ENCODE measurements at regions not wholly inside any gene's neighbourhood (a gene's known extent, or its start where the extent isn't known, plus 50 kb on each side); places are given as distances from the start of the nearest gene placed in this dataset.

DNA sequence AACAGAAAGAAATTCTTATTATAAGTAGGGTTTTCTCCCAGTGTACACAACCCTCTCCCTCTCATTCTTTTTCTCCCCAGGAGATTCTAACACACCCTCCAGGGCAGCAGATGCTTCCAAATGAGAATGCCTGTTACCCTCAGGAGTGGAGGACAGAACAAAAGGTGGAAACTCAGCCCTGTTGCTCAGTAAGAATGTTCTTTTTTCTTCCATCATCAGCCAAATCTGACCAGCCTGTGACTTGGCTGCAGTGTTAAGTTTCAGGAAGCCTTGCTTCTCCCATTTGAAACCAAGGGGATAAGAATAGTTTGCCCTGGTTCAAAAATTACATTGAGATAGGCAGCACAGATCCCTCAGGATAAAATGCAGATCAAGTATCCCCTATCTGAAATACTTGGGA is 77.5 kb upstream of the EEPD1 start:
- Histone ChIP-seq H3K27ac (ENCODE audit: extremely low read depth, low read depth, low read length) (no peak overlapping the region), H2AFZ (ENCODE audit: low read depth, low read length) (no peak overlapping the region), H3K9ac (ENCODE audit: insufficient read depth in 1 of 2, low read depth in 2 of 2, low read length in 2 of 2) (no peak overlapping the region), H3K79me2 (ENCODE audit: control insufficient read depth, insufficient read depth, low read length) (no peaks in the 10 kb centered on the region), H3K36me3 (ENCODE audit: control insufficient read depth, insufficient read depth, low read length) (no peaks in the 10 kb centered on the region), H4K20me1 (replicated peaks; ENCODE audit: control insufficient read depth, insufficient read depth, low read length) (no peaks in the 10 kb centered on the region; the same call in 1 of the 2 replicates), H3K9me3 (replicated peaks; ENCODE audit: control insufficient read depth, insufficient read depth, low read depth, low read length) (no peaks in the 10 kb centered on the region), H3K9me1 (ENCODE audit: control insufficient read depth, insufficient read depth, low read length) (no peaks in the 10 kb centered on the region), H3K4me3 (no peak overlapping the region), H3K4me2 (ENCODE audit: insufficient read depth, low read length) (no peak overlapping the region), H3K4me1 (replicated peaks in 1 of 2; ENCODE audit: control insufficient read depth in 2 of 2, insufficient read depth in 2 of 2, low read length in 2 of 2) (0 out of 5 replicates have a peak, but pooled peaks cover 0 to 2% of the 10 kb centered on the region in 2 experiments), H3K27me3 (ENCODE audit: control insufficient read depth in 2 of 2, insufficient read depth in 2 of 2, low read length in 2 of 2) (peaks cover 7 to 38% of the 10 kb centered on the region in 2 experiments)
- POLR2A ChIA-PET: no interaction called here
- no peak for FAIRE-seq
- in situ Hi-C loops (cut with MboI) (no loop called here), intact Hi-C loops (cut with micrococcal nuclease) (no loop called here)
- TF ChIP-seq ZNF707 (CRISPR knock-in tag; conservative IDR thresholded peaks at IDR 0.05) (no peak), SMAD2 (IDR thresholded peaks at IDR 0.05; ENCODE audit: low read depth, low read length) (no peak), POLR2H (tag; IDR thresholded peaks at IDR 0.05; ENCODE audit: low read depth) (no peak), POLR2AphosphoS5 (IDR thresholded peaks at IDR 0.05; ENCODE audit: control insufficient read depth, insufficient read depth, low read depth, low read length) (no peak), TAF9B (IDR thresholded peaks at IDR 0.05; ENCODE audit: partially characterized antibody) (no peak), ZBED1 (IDR thresholded peaks at IDR 0.05) (no peak), PTBP1 (IDR thresholded peaks at IDR 0.05; ENCODE audit: low read depth, low read length) (no peak), BMI1 (IDR thresholded peaks at IDR 0.05; ENCODE audit: low read length) (no peak)
- TF ChIP-seq, protein P1, sequence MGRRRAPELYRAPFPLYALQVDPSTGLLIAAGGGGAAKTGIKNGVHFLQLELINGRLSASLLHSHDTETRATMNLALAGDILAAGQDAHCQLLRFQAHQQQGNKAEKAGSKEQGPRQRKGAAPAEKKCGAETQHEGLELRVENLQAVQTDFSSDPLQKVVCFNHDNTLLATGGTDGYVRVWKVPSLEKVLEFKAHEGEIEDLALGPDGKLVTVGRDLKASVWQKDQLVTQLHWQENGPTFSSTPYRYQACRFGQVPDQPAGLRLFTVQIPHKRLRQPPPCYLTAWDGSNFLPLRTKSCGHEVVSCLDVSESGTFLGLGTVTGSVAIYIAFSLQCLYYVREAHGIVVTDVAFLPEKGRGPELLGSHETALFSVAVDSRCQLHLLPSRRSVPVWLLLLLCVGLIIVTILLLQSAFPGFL (CRISPR knock-in tag; IDR thresholded peaks at IDR 0.05): no peak
- TF ChIP-seq, protein P2, sequence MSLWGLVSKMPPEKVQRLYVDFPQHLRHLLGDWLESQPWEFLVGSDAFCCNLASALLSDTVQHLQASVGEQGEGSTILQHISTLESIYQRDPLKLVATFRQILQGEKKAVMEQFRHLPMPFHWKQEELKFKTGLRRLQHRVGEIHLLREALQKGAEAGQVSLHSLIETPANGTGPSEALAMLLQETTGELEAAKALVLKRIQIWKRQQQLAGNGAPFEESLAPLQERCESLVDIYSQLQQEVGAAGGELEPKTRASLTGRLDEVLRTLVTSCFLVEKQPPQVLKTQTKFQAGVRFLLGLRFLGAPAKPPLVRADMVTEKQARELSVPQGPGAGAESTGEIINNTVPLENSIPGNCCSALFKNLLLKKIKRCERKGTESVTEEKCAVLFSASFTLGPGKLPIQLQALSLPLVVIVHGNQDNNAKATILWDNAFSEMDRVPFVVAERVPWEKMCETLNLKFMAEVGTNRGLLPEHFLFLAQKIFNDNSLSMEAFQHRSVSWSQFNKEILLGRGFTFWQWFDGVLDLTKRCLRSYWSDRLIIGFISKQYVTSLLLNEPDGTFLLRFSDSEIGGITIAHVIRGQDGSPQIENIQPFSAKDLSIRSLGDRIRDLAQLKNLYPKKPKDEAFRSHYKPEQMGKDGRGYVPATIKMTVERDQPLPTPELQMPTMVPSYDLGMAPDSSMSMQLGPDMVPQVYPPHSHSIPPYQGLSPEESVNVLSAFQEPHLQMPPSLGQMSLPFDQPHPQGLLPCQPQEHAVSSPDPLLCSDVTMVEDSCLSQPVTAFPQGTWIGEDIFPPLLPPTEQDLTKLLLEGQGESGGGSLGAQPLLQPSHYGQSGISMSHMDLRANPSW (CRISPR knock-in tag; IDR thresholded peaks at IDR 0.05): no peak
- TF ChIP-seq, protein P3, sequence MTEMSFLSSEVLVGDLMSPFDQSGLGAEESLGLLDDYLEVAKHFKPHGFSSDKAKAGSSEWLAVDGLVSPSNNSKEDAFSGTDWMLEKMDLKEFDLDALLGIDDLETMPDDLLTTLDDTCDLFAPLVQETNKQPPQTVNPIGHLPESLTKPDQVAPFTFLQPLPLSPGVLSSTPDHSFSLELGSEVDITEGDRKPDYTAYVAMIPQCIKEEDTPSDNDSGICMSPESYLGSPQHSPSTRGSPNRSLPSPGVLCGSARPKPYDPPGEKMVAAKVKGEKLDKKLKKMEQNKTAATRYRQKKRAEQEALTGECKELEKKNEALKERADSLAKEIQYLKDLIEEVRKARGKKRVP (CRISPR knock-in tag; IDR thresholded peaks at IDR 0.05): no peak
- TF ChIP-seq, protein P4, sequence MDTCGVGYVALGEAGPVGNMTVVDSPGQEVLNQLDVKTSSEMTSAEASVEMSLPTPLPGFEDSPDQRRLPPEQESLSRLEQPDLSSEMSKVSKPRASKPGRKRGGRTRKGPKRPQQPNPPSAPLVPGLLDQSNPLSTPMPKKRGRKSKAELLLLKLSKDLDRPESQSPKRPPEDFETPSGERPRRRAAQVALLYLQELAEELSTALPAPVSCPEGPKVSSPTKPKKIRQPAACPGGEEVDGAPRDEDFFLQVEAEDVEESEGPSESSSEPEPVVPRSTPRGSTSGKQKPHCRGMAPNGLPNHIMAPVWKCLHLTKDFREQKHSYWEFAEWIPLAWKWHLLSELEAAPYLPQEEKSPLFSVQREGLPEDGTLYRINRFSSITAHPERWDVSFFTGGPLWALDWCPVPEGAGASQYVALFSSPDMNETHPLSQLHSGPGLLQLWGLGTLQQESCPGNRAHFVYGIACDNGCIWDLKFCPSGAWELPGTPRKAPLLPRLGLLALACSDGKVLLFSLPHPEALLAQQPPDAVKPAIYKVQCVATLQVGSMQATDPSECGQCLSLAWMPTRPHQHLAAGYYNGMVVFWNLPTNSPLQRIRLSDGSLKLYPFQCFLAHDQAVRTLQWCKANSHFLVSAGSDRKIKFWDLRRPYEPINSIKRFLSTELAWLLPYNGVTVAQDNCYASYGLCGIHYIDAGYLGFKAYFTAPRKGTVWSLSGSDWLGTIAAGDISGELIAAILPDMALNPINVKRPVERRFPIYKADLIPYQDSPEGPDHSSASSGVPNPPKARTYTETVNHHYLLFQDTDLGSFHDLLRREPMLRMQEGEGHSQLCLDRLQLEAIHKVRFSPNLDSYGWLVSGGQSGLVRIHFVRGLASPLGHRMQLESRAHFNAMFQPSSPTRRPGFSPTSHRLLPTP (IDR thresholded peaks at IDR 0.05; ENCODE audit: borderline replicate concordance, extremely low read depth, insufficient read length): no peak
- no TSS peak for BruUV-seq (replicated peaks)
- no peak for ATAC-seq
- CTCF ChIA-PET (ENCODE audit: low intra/inter-chr PET ratio): no interaction called here
- DNase-seq (ENCODE audit: extremely low read depth in 1 of 4, low spot score in 3 of 4): no peak
